ENCODE measurements at regions not wholly inside any gene's neighbourhood (a gene's known extent, or its start where the extent isn't known, plus 50 kb on each side); places are given as distances from the start of the nearest gene placed in this dataset.

DNA sequence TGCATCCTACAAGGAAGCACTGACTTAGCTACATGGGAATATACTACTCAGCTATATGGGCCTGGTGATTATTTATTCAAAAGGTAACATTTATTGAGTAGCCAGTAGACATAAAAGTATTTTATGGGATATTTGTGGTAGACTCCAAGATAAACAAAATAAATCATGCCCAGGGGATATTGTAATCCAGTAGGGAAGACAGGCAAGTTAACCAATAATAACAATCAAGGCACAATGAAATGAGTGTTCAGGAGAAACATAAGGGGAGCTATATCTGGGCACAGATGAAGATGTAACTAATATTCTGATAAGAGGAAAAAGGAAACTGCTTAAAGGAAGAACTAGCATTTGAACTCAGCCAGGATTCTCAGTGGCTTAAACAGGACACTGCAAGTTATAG, 161.4 kb upstream of the MTNR1B start:
- Histone ChIP-seq H3K9me3 (replicated peaks) (no peaks in the 10 kb centered on the region), H3K36me3 (no peaks in the 10 kb centered on the region), H3K4me3 (no peak overlapping the region), H3K27me3 (ENCODE audit: low read depth) (peaks cover 4% of the 10 kb centered on the region), H3K27ac (replicated peaks) (no peak overlapping the region), H3K4me1 (no peaks in the 10 kb centered on the region)
- DNase-seq = no peak
- TF ChIP-seq, protein P1, sequence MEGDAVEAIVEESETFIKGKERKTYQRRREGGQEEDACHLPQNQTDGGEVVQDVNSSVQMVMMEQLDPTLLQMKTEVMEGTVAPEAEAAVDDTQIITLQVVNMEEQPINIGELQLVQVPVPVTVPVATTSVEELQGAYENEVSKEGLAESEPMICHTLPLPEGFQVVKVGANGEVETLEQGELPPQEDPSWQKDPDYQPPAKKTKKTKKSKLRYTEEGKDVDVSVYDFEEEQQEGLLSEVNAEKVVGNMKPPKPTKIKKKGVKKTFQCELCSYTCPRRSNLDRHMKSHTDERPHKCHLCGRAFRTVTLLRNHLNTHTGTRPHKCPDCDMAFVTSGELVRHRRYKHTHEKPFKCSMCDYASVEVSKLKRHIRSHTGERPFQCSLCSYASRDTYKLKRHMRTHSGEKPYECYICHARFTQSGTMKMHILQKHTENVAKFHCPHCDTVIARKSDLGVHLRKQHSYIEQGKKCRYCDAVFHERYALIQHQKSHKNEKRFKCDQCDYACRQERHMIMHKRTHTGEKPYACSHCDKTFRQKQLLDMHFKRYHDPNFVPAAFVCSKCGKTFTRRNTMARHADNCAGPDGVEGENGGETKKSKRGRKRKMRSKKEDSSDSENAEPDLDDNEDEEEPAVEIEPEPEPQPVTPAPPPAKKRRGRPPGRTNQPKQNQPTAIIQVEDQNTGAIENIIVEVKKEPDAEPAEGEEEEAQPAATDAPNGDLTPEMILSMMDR (IDR thresholded peaks at IDR 0.05; ENCODE audit: borderline replicate concordance) = no peak
- intact Hi-C loops (cut with micrococcal nuclease) = no loop called here

DNA sequence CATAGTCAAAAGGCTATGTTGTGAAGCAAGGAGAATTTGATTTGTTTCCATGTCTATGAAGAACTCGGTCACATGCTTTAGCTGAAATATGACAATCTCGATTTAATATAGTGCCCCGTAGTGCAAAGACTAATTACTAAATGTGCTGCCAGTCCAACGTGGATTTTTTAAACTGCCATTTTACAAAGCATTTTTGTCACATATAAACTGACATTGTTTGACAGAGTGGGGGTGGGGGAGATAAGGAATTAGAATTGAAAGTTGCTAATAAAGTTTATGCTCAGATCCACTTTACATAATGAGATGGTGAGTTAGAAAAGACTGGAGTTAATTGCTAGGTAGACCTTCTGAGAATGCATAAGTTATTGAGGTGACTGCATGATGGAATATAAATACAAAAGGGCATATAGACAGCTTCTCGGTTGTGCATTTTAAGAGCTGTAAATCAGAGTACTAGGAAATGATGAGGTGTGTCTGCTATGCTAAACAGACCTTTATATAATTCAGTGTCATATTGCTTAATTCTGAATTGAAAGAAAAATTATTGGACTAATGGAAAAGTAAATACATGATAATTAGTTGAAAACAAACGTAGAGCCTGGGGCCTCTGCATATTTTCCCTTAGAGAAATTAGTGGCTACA, 158.9 kb upstream of the MTNR1B start:
- H3K9me3 ChIP-seq (replicated peaks) = no peaks in the 10 kb centered on the region
- TF ChIP-seq, protein P1 (IDR thresholded peaks at IDR 0.05; ENCODE audit: borderline replicate concordance) = no peak
- intact Hi-C loops (cut with micrococcal nuclease) = no loop called here

DNA sequence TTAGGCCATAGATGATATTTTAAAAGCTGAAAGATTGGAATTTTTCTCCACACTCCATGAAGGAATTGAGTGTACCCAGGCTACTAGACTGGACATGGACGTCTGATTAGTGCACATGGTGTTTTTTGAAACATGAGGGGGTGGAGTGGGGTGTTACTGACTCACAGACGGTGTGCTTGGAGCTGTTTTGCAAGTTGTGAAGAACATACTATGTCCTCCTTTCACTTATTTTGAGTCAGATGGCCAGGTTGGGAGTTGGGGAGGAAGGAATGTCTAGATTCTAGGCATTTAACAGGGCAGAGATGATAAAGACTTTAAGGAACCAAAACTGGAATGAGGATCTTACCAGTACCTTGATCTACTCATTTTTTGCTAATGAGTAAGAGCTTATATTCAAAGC, 158.1 kb upstream of the MTNR1B start:
- Histone ChIP-seq H3K4me1 (no peaks in the 10 kb centered on the region), H3K27ac (replicated peaks) (no peak overlapping the region), H3K9me3 (replicated peaks) (no peaks in the 10 kb centered on the region), H3K27me3 (ENCODE audit: low read depth) (peaks cover 7% of the 10 kb centered on the region), H3K4me3 (no peak overlapping the region), H3K36me3 (no peaks in the 10 kb centered on the region)
- TF ChIP-seq, protein P1 (IDR thresholded peaks at IDR 0.05; ENCODE audit: borderline replicate concordance) = no peak
- DNase-seq = no peak
- intact Hi-C loops (cut with micrococcal nuclease) = no loop called here

More for the DNA sequence above, 158.9 kb upstream of the MTNR1B start:
- Histone ChIP-seq H3K4me1 (no peaks in the 10 kb centered on the region), H3K4me3 (no peak overlapping the region), H3K27me3 (ENCODE audit: low read depth) (no peaks in the 10 kb centered on the region), H3K36me3 (no peaks in the 10 kb centered on the region), H3K27ac (replicated peaks) (no peak overlapping the region)
- DNase-seq = no peak

DNA sequence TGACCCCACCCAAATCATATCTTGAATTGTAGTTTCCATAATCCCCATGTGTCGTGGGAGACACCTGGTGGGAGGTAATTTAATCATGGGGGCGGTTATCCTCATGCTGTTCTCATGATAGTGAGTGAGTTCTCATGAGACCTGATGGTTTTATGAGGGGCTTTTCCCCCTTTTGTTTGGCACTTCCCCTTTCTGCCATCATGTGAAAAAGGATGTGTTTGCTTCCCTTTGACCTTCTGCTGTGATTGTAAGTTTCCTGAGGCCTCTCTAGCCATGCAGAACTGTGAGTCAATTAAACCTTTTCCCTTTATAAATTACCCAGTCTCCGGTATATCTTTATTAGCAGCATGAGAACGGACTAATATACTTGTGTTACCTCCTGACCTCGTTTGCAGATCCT, 156.6 kb upstream of the MTNR1B start:
- intact Hi-C loops (cut with micrococcal nuclease) = no loop called here
- Histone ChIP-seq H3K27ac (replicated peaks) (no peak overlapping the region), H3K4me1 (no peaks in the 10 kb centered on the region)

DNA sequence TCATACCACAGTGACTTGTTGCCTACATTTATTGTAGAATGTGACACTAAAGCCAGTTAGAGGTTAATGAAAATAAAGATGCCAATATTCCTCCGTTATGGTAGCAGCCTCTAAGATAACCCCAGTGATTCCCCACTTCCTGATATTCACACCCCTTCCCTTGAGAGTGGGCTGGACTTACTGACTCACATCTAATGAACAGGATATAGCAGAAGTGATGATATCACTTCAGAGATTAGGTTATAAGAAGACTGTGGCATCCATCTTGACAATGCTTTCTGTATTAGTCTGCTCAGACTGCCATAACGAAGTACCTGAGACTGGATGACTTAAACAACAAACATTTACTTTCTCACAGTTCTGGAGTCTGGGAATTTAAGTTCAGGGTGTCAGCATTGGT, 149.6 kb upstream of the MTNR1B start:
- no peak for DNase-seq
- H3K4me3 ChIP-seq = no peak overlapping the region
- no peak overlapping the region for H3K27ac ChIP-seq (replicated peaks)
- TF ChIP-seq, protein P1 (IDR thresholded peaks at IDR 0.05; ENCODE audit: borderline replicate concordance) = no peak
- intact Hi-C loops (cut with micrococcal nuclease) = no loop called here
- no peaks in the 10 kb centered on the region for H3K4me1 ChIP-seq
- H3K9me3 ChIP-seq (replicated peaks) = no peaks in the 10 kb centered on the region
- peaks cover 17% of the 10 kb centered on the region for H3K27me3 ChIP-seq (ENCODE audit: low read depth)
- no peaks in the 10 kb centered on the region for H3K36me3 ChIP-seq

More for the DNA sequence above, 156.6 kb upstream of the MTNR1B start:
- Histone ChIP-seq H3K27me3 (ENCODE audit: low read depth) (peaks cover 13% of the 10 kb centered on the region), H3K36me3 (no peaks in the 10 kb centered on the region), H3K9me3 (replicated peaks) (no peaks in the 10 kb centered on the region), H3K4me3 (no peak overlapping the region)
- no peak for DNase-seq
- TF ChIP-seq, protein P1 (IDR thresholded peaks at IDR 0.05; ENCODE audit: borderline replicate concordance) = peak; percentile 15

Data from left ventricle myocardium inferior (tissue), 1 donor.